ENCODE measurements at regions not wholly inside any gene's neighbourhood (a gene's known extent, or its start where the extent isn't known, plus 50 kb on each side); places are given as distances from the start of the nearest gene placed in this dataset.

GRCh38 chr2:215617060-215617824 lies 181.4 kb upstream of the FN1 start (continued):
- TF ChIP-seq CENPT (CRISPR knock-in tag; IDR thresholded peaks at IDR 0.05; ENCODE audit: low read depth) (no peak), FIP1L1 (IDR thresholded peaks at IDR 0.05; ENCODE audit: borderline replicate concordance, insufficient read depth, low read depth, low read length) (no peak), NONO (IDR thresholded peaks at IDR 0.05) (no peak), NONO (CRISPR knock-in tag; conservative IDR thresholded peaks at IDR 0.05) (peak; percentile 65; the same call in 1 of the 2 replicates), POLR2AphosphoS5 (IDR thresholded peaks at IDR 0.05; ENCODE audit: low read depth, low read length) (no peak), ZKSCAN5 (CRISPR knock-in tag; IDR thresholded peaks at IDR 0.05) (no peak), CCAR2 (optimal IDR thresholded peaks at IDR 0.05; ENCODE audit: low read depth, low read length) (no peak), TBX3 (IDR thresholded peaks at IDR 0.05; ENCODE audit: borderline replicate concordance) (peak; percentile 97), RAD51 (IDR thresholded peaks at IDR 0.05; ENCODE audit: borderline replicate concordance) (no peak), ZNF766 (CRISPR knock-in tag; IDR thresholded peaks at IDR 0.05; ENCODE audit: borderline replicate concordance) (no peak; the same call in 1 of the 2 replicates), KAT8 (CRISPR knock-in tag; IDR thresholded peaks at IDR 0.05) (peak; percentile 72; the same call in 1 of the 2 replicates), HNRNPL (IDR thresholded peaks at IDR 0.05; ENCODE audit: low read depth, low read length) (no peak), TCF12 (IDR thresholded peaks at IDR 0.05) (no peak), TCF12 (CRISPR knock-in tag; IDR thresholded peaks at IDR 0.05) (peak; percentile 100), MYNN (CRISPR knock-in tag; IDR thresholded peaks at IDR 0.05; ENCODE audit: low read depth) (no peak), ETV5 (CRISPR knock-in tag; IDR thresholded peaks at IDR 0.05; ENCODE audit: borderline replicate concordance) (peak; percentile 99), NFKB2 (CRISPR knock-in tag; IDR thresholded peaks at IDR 0.05; ENCODE audit: borderline replicate concordance) (no peak), SYNCRIP (IDR thresholded peaks at IDR 0.05; ENCODE audit: insufficient read depth, low read depth, low read length) (no peak), FOXA1 (IDR thresholded peaks at IDR 0.05) (peak; percentile 96), FOXA1 (CRISPR knock-in tag; IDR thresholded peaks at IDR 0.05) (peak; percentile 97), ATM (IDR thresholded peaks at IDR 0.05; ENCODE audit: borderline replicate concordance) (no peak), TMF1 (CRISPR knock-in tag; IDR thresholded peaks at IDR 0.05; ENCODE audit: low read depth) (0 out of 2 replicates have a peak, but pooled peaks have one; percentile 63), ZNF660 (CRISPR knock-in tag; IDR thresholded peaks at IDR 0.05; ENCODE audit: borderline replicate concordance, low read depth) (no peak), ZFP36L1 (CRISPR knock-in tag; IDR thresholded peaks at IDR 0.05) (peak; percentile 69; the same call in 1 of the 2 replicates), NRL (CRISPR knock-in tag; IDR thresholded peaks at IDR 0.05; ENCODE audit: borderline replicate concordance) (no peak)
- TF ChIP-seq, protein P1, sequence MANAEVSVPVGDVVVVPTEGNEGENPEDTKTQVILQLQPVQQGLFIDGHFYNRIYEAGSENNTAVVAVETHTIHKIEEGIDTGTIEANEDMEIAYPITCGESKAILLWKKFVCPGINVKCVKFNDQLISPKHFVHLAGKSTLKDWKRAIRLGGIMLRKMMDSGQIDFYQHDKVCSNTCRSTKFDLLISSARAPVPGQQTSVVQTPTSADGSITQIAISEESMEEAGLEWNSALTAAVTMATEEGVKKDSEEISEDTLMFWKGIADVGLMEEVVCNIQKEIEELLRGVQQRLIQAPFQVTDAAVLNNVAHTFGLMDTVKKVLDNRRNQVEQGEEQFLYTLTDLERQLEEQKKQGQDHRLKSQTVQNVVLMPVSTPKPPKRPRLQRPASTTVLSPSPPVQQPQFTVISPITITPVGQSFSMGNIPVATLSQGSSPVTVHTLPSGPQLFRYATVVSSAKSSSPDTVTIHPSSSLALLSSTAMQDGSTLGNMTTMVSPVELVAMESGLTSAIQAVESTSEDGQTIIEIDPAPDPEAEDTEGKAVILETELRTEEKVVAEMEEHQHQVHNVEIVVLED (CRISPR knock-in tag; IDR thresholded peaks at IDR 0.05; ENCODE audit: borderline replicate concordance): no peak
- TF ChIP-seq, protein P2, sequence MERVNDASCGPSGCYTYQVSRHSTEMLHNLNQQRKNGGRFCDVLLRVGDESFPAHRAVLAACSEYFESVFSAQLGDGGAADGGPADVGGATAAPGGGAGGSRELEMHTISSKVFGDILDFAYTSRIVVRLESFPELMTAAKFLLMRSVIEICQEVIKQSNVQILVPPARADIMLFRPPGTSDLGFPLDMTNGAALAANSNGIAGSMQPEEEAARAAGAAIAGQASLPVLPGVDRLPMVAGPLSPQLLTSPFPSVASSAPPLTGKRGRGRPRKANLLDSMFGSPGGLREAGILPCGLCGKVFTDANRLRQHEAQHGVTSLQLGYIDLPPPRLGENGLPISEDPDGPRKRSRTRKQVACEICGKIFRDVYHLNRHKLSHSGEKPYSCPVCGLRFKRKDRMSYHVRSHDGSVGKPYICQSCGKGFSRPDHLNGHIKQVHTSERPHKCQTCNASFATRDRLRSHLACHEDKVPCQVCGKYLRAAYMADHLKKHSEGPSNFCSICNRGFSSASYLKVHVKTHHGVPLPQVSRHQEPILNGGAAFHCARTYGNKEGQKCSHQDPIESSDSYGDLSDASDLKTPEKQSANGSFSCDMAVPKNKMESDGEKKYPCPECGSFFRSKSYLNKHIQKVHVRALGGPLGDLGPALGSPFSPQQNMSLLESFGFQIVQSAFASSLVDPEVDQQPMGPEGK (CRISPR knock-in tag; IDR thresholded peaks at IDR 0.05): peak; percentile 61; the same call in 1 of the 2 replicates
- TF ChIP-seq, protein P3, sequence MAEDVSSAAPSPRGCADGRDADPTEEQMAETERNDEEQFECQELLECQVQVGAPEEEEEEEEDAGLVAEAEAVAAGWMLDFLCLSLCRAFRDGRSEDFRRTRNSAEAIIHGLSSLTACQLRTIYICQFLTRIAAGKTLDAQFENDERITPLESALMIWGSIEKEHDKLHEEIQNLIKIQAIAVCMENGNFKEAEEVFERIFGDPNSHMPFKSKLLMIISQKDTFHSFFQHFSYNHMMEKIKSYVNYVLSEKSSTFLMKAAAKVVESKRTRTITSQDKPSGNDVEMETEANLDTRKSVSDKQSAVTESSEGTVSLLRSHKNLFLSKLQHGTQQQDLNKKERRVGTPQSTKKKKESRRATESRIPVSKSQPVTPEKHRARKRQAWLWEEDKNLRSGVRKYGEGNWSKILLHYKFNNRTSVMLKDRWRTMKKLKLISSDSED (CRISPR knock-in tag; IDR thresholded peaks at IDR 0.05): no peak

All from HepG2 (cell line).